ENCODE measurements at regions not wholly inside any gene's neighbourhood (a gene's known extent, or its start where the extent isn't known, plus 50 kb on each side); places are given as distances from the start of the nearest gene placed in this dataset.
"Not testable (repeated sequence)": the region's sequence is repeated elsewhere in the genome, so short reads cannot be mapped to it uniquely, and the experiment has no call there.

DNA sequence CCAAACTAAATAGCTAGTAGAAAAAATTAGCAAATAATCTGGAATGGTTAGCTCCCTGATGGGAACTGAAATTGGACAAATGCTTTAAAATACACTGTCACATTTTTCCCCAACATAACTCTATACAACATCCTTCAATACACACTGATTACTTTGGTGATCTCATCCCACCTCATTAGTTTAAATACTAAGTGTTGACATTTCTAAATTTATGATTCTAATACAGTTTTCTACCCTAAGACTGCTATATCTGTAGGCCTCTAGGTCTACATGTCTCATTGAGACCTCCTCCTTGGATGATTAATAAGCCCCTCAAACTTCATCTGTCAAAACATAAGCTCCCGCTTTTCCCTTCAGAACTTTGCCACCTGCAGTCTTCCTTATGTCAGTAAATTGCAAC lies 80.7 kb upstream of the SLITRK5 start:
- no peak for DNase-seq

DNA sequence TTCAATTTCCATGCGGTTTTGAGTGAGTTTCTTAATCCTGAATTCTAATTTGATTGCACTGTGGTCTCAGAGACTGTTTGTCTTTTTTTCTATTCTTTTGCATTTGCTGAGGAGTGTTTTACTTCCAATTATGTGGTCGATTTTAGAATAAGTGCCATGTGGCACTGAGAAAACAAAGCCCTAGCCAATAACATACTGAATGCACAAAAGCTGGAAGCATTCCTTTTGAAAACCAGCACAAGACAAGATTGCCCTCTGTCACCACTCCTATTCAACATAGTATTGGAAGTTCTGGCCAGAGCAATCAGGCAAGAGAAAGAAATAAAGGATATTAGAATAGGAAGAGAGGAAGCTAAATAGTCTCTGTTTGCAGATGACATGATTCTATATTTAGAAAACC lies 66.7 kb upstream of the SLITRK5 start:
- DNase-seq = not testable (repeated sequence)

DNA sequence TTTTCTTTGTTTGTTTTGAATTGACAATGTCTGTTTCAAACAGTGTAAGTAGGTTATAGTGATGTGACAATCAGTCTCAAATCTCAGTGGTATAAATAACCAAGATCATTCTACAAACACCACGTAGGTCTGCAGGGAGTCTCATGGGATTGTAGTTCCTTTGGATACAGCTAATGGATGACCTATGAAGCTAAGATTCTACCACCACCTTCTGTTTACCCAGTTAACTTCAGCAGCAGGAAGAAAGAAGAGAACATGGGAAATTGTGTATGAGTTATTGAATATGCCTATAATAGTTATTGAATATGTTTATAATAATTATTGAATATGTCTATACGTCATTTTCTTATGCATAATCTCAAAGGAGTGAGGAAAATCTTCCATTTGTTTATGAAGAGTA lies 63.9 kb upstream of the SLITRK5 start:
- DNase-seq = no peak

DNA sequence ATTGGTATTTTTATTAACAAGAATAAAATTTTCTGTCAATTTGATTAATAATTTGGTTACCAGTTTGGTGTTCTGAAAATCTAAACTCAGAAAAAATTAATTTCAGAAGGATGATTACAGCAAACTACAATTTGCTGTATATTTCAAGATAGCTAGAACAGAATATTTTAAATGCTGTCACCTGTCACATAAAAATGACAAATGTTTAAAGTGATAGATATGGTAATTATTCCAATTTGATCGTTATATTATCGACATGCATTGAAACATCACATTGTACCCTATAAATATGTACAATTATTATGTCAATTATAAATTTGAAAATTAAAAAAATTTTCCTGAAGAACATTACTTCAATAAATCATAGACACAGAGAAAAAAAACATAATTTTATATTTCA lies 56.9 kb upstream of the SLITRK5 start:
- no peak for DNase-seq
